NCI-H1930 (cell line): ENCODE measurements at regions not wholly inside any gene's neighbourhood (a gene's known extent, or its start where the extent isn't known, plus 50 kb on each side); places are given as distances from the start of the nearest gene placed in this dataset.

ENCODE experiments used
- DNase-seq, 2 experiments: peaks; one replicate each; lab custom pipeline; 2025; lab: John Stamatoyannopoulos, UW

DNA sequence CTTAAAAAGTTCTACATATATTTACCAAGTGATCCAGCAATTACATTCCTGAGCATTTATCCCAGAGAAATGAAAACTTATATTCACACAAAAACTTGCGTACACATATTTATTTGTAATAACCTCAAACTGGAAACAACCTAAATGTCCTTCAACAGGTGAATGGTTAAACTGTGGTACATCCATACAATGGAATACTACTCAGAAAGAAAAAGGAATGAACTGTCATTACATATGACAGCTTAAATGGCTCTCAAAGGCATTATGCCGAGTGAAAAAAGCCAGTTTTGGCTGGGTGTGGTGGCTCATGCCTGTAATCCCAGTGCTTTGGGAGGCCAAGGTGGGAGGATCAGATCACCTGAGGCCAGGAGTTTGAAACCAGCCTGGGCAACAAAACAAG is 79.1 kb upstream of the DYNC1I2 start:
- no peak for DNase-seq

DNA sequence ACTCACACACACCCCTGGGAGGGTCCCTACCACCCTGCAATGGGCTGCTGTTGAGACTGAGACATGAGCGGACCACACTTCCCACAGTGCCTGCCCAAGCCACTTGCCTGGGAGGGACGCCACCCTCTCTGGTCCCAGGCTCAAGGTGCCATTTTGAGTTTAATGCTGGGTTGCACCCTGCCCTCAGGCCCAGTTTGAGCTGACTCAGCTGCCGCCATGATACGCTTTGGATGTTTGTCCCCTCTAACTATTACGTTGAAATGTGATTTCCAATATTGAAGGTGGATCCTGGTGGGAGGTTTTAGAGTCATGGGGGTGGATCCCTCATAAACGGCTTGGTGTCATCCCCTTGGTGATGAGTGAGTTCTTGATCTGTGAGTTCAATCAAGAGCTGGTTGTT is 76.4 kb upstream of the DYNC1I2 start:
- DNase-seq = no peak

DNA sequence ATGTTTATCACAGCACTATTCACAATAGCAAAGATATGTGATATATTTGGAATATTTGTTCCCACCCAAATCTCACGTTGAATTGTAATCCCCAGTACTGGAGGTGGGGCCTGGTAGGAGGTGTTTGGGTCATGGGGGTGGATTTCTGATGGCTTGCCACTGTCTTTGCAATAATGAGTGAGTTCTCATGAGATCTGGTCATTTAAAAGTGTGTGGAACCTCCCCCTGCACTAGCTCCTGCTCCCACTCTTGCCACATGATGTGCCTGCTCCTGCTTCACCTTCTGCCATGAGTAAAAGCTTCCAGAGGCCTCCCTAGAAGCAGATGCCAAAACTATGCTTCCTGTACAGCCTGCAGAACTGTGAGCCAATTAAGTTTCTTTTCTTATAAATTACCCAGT is 72.2 kb upstream of the DYNC1I2 start:
- DNase-seq = no peak

DNA sequence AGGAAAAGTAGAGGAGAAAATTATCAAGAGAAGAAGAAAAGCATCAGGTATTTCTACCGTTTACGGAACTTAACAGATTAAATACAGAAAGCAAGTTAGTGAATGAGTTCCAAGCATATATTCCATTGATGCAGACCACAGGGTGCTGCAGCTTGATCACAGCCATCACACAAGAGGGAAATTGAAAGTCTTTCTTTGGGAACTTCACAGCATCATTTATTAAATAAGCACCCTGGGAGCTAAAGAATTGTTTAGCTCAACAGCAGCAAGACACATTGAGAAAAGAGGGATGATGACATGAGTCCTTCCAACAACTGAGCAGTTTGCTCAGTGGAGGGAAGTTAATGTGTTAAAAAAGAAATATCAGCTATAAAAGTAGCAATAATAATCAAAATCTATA is 69.3 kb upstream of the DYNC1I2 start:
- DNase-seq = no peak

DNA sequence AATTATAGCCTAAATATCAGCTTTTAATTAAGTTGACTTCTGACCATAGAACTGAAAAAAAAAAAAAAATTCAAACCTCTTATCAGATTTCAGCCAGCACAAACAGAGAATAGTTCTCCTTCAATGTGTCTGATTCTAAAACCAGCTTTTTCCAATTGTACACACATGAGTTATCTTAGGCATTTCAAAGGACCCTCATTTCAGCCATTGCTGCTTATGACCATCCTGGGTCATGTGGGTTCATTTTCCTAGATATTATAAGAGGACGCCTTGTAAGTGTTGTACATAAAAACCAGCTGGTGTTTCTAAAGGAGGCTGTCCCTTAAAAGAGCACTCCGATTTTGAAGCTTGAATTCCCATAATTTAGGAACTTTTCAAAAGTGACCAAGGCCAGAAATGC is 62.3 kb upstream of the DYNC1I2 start:
- no peak for DNase-seq

DNA sequence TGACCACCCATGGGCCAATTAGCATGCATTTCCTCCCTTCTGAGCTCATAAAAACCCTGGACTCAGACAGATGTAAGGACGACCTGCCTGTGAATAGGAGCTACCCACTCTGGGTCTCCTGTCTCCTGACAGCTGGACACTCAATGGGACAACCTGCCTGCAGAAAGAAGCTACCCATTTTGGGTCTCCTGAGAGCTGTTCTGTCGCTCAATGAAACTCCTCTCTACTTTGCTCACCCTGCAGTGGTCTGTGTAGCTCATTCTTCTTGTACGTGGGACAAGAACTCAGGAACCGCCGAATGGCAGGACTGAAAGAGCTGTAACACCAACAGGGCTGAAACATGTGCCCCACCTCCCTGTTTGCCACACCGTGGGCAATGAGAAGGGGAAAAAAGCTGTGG is 60.3 kb upstream of the DYNC1I2 start:
- no peak for DNase-seq

DNA sequence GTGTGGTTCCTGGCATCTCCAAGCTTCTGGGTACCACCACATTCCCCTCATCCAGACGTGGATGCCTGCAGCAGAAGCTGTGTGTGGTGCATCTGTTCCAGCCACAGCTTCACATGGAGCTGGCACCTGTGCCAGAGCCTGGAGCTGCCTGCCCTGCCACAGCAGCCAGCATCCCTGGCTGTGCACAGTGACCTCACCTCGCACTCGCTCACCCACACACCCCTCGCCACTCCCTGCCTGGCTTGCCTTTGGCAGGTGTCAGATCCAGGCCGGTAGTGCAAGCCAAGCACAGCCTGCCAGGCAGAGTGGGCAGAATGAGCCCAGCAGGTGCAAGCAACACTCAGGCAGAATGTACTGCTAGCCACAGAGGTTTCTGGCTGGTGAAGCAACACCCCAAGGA is 59.9 kb upstream of the DYNC1I2 start:
- DNase-seq = no peak

DNA sequence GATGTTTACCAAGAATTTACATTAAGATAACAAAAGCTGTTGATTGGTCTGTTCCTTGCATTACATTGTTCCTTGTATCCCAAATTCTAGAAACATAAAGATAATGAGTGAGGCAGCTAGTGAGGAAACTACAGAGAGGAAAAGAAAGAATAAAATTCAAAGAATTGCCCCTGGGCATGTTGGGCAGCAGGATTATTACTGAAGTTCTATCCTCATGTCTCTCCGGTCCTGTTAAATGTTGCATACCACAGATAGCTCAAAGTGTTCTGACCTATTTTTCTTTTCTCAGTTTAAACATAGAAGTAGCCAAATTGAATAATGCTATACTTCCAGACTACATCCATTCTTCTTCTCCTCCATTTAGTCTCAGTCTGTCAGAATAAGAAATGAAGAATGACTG is 58.2 kb upstream of the DYNC1I2 start:
- DNase-seq = no peak

DNA sequence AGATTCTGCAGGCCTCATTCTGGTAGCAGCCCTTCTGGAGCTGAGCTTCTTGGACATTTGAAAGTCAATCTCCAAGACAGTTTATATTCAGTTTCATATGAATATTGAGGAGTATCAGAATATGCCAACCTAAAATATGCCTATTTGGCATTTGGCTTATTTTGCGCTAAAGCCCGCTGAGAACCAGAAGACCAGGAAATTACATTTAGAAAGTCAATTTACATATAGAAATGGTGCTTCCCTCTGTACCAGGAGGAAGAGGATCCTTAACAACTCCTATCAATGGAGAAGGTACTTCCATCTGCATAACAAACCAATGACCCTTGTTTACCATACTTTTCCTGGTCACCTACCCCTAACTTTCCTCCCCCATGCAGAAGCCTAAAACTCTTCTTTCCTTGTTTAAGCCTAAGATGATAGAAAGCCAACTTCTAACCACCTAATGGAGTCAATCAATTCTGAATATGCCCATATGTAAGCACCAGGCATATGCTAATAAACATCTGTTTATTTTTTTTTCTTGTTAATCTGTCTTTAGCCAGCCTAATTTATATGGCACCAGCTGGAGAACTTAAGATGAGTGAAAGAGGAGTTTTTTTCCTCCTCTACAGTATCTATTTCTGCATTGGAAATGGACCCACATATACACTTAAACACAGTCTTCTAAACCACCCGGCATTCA is 57.0 kb upstream of the DYNC1I2 start:
- DNase-seq = no peak

DNA sequence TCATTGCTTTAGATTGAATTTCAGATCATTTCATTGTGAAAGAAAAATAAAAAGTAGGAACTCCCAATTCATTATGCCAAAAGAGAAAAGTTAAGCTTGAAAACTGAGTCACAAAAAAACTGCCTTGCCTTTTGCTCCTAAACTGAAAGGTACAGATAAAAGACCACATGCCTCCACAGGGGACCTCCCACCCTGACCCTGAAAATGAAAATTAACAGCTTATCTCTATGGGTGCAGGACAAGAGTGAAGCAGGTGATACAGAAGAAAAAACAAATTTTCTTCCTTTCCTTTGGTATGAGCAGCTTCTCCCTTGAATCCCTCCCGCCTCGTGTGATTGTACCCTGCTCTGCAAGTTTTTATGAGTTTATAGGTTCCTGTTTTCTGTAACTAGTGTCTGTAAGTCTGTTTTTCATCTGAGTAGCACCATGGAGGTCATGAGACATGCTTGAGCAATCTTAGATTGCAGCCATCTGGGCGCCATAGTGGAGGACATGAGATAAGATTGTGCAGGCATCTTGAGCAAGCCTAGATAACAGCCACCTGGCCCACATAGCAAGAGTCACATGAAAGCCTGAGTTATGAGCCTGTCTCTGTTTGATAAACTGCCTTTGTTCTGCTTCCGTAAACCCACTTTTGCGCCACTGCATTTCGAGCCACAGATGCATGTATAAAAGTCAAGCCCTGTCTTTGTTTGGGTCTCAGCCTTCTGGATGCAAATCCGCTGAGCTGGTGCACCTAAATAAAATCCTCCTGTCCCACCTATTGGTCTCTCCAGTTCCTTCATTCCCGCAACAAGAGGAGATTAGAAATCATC is 56.2 kb upstream of the DYNC1I2 start:
- peak in 1 of 2 experiments; percentile 23 for DNase-seq
